GM21529 (cell line): ENCODE measurements at regions not wholly inside any gene's neighbourhood (a gene's known extent, or its start where the extent isn't known, plus 50 kb on each side); places are given as distances from the start of the nearest gene placed in this dataset.
"Not testable (repeated sequence)": the region's sequence is repeated elsewhere in the genome, so short reads cannot be mapped to it uniquely, and the experiment has no call there.

ENCODE experiments used
- ATAC-seq: cut with Tn5 transposase; IDR thresholded peaks from one replicate; pipeline ENCODE4 v1.9.1; 2021; ENCODE audit not compliant: unreplicated experiment

DNA sequence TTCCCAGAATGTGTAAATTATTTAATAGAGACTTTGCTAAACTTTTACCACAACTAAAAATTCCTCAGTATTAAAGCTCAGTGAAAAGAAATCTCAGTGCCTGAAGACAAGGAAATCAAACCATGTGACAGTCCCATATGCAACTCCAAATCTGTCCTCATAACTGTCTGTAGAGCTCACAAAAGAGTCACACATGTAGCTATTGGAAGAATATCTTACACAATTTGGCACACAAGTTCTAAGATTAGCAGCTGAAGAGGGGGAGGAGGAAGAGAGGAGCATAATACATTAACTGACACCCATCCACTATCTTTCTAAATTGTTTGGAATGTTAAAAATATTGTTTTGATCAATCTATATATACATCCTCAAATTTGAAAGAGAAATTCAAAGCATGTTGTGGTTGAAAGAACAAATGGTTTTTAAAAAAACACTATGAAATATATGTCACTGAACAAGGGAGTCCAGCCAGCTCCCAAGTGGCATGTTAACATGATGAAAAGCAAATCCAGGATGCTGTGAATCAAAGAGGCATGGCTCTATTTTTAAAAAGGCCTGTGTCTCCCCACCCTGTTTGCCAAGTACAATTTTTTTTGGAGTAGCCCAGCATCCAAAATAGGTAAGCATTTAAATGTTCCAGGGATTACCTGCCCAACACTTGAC is 126.3 kb upstream of the NANOGP8 start:
- no peak for ATAC-seq

DNA sequence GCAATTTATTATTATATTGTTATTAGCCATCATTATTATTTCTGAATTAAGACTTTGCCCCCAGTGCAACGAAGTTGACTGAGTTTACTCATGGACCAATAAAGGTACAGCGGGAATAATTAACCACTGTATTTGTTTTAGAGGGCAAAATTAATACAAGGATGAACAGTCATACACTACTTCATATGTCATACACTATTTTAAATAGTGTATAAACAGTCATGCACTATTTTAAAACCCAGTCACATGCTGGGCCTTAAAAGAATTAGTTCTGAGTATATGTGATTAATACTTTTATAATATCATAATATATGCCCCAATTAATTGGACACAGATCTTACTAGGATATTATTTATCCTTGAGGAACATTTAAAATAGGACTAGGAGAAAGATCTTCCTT is 125.3 kb upstream of the NANOGP8 start:
- no peak for ATAC-seq

DNA sequence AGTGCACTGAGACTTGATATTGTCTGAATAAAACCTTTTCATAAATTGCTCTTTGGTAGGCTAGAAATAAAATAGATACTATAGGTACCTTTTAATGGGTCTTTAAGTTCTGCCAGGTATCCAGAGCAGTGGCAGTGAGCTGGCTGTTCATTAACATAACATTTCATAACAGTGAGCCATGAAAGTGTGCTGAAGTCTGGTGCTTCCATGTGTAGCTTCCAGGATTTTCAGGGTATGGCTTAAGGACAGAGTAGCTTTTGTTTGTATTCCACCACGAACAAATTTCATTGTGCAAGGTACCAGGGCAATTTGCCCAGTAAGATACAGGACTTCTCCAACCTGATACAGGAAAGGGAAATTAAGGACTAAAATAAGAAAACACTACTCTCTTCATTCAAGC is 124.7 kb upstream of the NANOGP8 start:
- no peak for ATAC-seq

DNA sequence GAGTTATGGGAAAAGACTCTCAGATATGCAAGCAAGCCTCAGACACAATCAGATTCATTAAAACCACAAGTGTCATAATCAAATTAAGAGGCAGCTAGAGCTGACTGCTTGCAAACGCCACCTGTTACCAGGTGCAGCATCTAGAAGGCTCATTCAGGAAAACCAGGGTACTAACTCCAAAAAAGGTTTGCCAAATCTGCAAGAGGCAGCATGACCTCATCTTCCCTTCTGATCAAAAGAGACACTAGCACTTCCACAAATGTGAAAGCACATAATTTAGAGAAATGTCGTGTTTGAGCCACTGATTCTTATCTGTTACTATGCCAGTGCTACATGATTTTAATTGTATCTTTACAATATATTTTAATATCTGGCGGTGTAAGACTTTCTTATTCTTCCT is 123.3 kb upstream of the NANOGP8 start:
- no peak for ATAC-seq

DNA sequence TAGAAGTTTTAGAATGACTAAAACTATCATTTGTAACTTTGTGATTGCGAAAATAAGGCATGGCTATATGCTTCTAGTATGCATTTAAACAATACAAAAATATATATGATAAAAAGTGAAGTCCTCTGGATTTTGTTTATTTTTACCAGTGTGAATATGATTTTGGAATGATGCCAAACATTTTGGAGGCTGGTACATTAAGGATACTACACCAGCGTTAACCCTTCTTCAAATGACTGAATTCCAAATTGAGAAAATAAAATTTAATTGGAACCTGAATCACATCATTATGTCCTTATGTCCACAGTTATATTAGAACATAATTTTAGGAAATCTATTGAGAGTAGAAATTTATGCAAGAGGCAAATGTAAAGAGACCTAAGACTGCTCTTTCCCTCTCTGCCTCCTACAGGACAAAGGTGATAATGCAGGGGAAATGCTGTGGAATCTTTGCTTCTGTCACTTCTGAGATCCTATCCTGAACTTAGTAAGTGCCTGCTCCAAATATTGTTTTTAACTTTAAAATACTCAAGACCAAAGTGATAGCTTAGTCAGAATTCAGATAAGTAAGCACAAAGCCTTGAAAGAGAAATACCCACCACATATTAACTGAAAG is 121.1 kb upstream of the NANOGP8 start:
- ATAC-seq, result no peak

DNA sequence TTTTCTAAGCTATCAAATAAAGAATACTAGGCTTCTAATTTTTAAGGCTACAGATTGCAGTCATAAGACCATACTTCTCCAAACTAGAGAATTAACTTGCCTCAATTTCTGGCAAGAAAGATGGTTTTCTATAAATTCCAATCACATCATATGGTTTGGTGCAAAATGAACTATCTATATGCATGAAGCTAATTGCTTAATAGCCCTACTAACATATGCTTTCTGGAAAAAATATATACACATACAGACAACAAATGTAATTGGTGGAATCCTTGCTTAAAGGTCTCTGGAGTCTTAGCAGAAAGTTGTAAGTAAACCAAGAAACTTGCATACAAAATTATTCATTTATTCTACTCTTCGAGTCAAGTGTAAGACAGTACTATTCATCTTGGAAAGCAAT is 113.1 kb upstream of the NANOGP8 start:
- ATAC-seq, result no peak

DNA sequence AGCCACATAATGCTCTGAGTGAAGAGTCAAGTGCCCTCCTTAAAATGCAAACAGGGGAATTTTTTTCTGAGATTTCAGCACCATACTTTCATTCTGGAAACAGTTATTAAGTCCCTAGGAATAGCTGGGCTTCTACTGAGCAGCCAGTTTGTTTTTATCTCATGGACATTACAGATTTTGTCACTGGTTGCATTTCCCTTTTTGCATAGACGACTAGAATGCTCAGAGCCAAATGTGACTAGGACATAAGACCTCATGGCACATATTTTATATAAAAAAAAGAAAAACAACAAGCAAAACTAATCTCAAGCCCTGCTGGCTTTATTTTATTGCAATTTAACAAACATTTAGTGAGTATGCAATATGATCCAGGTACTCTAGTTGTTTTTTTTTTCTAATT is 112.7 kb upstream of the NANOGP8 start:
- ATAC-seq, result no peak

DNA sequence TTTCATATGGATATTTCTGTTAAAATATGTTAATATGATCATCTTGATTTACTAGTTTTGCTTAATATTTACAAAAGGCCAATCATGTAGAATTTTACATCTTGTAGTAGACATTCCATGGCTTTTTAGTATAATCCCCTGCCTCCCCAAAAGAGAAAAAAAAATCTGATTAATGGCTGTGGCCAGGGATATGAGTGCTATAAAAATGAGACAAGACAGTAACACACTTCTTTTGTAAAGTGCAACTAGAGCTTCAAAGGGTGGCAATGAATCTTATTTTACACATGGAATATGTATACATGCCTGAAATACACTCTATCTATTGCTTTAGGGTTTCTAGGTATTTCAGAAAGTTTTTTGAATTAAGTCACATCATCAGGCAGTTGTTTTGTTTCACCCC is 112.2 kb upstream of the NANOGP8 start:
- ATAC-seq, result no peak

DNA sequence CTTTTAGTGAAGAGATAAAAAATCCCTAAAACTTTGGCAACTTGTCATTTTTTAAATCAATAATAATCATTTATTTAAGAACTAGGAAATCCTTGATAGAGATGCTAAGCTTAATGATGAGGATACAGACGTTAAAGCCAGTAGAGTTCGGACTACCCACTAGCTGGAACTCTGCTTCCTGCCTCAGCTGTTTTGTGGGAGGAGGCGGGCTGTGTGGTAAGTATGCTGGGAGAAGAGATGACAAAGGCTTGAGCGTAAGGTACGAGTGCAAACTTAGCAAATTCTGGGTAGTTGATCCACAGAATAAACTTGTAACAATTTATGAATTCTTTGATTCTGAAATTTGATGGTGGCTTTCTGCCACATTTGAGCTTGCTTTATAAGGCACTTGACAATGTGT is 111.2 kb upstream of the NANOGP8 start:
- ATAC-seq, result no peak

DNA sequence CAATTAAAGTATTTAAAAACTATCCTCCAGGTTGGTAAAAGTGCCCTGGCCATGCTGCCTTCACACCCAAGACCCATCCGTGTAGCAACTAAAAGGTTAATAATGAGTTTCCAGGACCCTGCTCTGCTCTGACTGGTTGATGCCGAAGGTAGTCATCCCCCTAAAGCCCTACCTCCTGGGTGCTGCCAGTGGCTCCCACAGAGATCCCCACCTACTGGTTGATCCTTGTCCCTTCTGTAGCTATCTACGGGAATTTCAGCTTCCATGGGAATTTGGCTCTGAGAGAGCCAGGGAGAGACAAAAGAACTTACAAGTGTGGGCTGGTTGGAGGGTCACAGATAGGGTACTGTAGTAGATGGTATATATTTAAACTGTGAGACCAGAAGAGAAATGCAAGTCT is 110.6 kb upstream of the NANOGP8 start:
- no peak for ATAC-seq

DNA sequence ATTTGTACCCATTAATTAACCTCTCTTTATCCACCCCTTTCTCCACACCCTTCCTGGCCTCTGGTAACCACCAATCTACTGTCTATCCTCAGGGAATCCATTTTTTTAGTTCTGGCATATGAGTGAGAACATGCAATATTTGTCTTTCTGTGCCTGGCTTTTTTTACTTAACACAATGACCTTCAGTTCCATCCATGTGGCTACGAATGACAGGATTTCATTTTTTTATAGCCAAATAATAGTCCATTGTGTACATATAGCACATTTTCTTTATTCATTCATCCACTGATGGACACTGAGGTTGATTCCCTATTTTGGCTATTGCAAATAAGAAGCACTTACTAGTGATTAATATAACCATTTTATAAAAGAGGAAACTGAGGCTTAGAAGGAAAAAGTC is 109.9 kb upstream of the NANOGP8 start:
- ATAC-seq, result no peak

DNA sequence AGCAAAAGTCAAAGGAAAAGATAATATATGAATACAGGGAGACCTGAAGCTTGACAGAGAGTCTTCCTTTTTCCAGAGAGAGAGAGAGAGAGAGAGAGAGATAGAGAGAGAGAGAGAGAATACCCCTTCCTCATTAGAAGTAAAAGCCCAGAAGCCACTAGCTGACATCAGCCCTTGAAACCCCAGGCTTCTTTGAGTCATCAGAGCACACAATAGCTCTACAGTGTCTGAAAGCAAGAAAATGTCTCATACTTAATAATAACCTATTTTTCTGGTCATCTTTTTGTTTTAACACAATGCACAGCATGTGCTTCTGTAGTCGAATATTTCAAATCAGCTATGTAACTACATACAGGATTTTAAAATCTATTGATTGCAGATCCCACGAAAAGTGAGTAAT is 109.2 kb upstream of the NANOGP8 start:
- ATAC-seq, result no peak

DNA sequence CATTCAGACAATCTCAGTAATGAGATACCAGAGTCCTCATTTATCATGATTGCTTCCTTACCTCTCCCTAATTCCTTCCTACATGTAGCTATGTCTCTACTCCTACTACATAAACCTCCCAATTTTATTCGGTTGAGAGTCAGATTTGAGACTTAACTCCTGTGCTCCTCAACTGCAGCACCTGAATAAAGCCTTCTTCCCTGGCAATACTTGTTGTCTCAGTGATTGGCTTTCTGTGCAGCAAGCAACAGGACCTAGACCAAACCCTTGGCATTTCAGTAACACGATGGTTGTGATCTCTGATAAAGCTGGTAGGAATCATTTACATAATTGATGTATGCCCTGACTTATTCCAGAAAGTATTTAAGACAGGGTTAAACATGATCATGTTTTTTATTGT is 106.7 kb upstream of the NANOGP8 start:
- no peak for ATAC-seq

DNA sequence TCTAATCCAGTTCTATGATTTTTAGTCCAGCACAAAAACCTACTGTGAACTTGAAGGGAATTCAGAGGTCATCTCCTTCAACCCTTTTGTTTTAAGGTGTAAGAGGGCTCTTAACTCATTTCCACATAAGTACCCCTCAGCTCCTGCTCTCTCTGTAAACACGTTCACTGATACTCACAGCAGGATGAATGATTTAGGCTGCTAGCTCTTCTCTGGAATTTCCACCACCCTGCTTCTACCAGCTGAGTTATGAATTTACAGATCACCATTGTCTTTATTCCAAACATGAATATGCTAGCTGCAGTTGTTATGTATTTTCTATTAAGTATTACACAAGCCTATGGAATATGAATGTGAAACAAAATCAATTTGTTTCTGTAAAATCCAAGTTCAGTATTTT is 101.3 kb upstream of the NANOGP8 start:
- no peak for ATAC-seq

DNA sequence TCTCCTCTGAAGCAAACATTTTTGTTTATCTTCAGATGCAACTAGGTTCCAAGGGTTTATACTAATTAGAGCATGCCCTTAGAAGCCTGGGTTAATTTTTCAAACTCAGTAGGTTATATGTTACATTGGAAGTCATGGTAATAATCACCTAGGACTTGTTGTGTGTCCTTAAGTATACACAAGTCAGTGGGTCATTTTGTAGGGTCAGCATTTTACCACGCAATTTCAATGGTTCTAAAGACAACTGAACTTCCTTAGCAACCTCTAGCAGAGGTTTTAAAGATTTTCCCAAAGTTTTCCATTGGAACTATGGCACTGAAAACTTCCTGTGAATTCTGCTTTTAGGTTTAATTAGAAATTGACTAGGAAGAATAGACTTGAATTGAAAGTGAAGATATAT is 99.6 kb upstream of the NANOGP8 start:
- ATAC-seq, result no peak

DNA sequence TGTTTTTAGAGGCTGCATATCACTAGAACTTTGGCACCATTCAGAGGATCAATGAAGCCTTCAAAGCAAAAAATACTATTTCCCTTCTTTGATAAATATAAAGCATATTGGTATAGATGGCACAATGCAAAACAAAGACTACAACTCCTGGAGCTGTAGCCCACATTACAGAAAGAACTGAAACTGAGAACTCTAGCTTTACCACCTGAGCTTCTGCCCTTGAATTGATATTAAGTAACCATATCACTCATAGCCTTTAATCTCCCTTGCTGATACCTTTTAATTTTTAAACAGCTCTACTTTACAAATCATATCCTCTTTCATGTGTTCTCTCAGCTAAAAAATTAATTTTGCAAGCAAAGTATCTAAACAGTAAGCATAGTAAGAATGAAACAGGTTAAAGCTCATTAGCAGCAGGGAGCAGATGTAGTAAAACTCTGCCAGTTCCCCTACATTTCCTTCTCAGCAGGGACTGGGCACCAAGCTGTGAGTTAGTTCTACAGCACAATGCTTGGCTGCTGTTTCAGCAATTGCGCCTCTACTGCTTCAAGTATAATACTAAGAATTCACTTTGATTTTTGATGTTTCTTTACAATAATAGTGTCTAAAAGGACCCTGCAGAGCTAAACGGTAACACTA is 97.9 kb upstream of the NANOGP8 start:
- peak; percentile 80 for ATAC-seq

DNA sequence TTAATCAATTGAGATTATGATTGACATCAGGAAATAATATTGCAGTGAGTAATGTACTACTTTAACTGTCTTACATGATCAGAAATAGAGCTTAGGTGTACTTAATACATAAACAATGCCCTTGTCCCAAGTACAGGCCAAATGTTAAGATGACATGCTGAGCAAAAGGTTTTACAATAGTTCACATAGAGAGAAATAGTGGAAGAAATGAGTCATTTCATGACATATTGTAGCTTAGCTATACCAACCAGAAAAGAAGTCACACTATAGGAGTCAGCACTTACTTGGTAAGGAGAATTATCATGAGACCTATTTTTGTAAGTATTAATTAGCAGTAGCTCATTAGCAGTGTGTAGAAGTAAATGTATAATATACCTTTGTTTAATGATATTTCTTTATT is 96.4 kb upstream of the NANOGP8 start:
- peak; percentile 62 for ATAC-seq

DNA sequence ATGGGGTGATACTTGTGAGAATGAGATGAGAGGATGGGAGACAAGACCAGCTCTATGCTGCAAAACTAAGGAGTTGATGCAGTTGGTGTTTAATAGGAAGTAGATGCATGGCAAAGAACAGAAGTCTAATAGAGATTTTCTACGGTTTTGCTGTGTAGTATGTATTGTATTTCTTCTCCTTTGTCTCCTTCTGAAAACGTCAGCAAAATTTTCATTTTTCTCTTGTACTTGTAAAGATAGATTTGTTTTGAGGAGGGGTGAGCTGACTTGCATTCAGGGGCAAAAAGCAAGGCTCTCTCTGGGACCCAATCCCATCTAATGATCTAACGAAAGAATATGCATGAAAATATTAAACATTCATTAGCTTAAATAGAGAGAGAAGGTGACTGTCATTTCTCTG is 94.6 kb upstream of the NANOGP8 start:
- no peak for ATAC-seq

DNA sequence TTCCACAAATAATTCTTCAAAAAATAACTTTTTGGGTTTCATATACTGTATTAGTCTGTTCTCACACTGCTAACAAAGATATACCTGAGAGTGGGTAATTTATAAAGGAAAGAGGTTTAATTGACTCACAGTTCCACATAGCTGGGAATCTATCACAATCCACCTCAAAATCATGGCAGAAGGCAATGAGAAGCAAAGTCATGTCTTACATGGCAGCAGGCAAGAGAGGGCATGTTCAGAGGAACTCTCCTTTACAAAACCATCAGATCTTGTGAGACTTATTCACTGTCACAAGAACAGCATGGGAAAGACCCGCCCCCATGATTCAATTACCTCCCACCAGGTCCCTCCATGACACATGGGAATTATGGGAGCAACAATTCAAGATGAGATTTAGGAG is 93.1 kb upstream of the NANOGP8 start:
- not testable (repeated sequence) for ATAC-seq

DNA sequence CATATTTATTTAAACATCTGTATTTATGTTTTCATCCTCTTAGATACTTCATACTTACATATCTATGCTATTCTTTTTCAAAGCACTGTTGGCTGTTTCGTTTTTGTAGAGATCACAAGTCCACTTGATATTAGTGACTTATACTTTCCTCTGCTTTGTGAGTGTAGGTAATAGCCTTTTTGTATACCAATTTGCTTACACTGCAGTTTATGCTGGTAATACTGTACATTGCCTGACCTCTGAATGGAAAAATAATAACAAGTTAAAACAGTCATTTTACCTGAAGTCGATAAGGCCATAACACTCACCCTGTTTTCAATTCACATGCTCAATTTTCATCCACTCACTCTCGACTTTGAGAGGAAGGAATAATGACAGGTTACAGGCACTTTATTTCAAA is 89.9 kb upstream of the NANOGP8 start:
- ATAC-seq, result no peak

DNA sequence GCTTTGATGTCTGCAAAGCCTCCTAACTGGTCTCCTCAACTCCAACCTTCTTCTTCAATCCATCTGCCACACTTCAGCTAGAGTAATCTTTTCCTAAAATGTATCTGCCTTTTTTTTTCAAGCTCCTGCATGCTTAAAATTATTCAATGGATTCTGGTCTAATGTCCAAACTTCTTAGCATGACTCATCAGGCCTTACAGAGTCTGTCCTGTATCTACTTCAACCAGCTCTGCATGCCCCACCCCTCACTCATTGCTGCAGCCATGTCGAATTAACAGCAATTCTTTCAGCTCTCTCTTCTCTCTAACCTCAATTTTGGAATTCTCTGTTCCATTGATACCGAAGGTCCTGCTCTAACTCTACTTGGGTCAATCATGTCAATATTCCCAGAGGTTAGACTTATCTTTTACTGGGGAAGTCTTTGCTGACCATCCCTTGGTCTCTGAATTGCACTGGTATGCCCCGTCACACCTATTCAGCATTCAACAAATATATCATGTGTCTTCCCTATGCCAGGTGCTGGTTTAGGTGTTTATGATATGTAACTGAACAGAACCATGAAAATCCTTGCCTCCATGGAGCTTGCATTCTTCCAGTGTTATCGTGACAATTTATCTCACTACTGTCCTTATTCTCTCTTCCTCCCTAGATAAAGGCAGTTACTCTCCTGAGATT is 88.5 kb upstream of the NANOGP8 start:
- no peak for ATAC-seq

DNA sequence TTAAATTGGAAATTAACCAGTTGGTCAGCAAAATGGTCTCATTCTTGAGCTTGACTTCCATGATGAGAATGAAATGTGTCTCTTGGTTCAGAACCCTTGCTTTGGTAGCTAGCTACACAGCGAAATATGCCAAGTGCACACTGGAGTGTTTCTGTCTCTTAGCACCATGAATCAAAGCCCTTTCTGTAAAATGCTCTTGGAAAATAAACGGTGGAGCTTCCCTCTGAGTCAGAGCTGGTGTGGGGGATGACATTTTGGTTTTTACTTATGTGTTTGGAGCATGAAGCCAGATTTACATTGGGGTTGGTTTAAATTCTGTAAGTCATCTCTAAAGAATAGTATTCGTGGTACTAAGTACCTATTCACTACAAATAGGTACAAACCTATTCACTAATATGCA is 85.1 kb upstream of the NANOGP8 start:
- ATAC-seq, result no peak
